Iris pigment epithelial cell (primary cell): ENCODE measurements at regions not wholly inside any gene's neighbourhood (a gene's known extent, or its start where the extent isn't known, plus 50 kb on each side); places are given as distances from the start of the nearest gene placed in this dataset.
"Not testable (repeated sequence)": the region's sequence is repeated elsewhere in the genome, so short reads cannot be mapped to it uniquely, and the experiment has no call there.

Experiments used
- DNase-seq: peaks from one replicate; pipeline ENCODE4 v3.0.0-alpha.2; 2011; ENCODE audit warnings: low read depth

DNA sequence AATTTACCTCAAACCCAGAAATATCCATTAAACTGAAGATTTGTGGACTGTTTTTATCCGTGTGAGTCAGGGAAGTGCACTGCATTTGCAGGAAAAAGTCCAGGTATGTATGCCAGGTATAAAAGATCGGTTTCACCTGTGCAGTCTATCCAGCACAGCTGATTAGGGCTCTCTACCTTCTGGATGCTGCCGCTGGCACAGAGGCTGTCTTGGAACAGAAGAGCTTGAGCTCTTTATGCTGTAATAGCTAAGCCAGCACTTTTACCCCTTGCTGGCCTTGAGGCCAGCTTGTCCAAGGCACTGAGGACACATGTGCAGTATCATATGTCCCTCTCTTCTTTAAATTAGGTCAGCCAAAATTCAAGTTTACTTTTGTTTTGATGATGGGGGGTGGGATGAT is 851.0 kb downstream of the DIAPH3 start:
- no peak for DNase-seq

DNA sequence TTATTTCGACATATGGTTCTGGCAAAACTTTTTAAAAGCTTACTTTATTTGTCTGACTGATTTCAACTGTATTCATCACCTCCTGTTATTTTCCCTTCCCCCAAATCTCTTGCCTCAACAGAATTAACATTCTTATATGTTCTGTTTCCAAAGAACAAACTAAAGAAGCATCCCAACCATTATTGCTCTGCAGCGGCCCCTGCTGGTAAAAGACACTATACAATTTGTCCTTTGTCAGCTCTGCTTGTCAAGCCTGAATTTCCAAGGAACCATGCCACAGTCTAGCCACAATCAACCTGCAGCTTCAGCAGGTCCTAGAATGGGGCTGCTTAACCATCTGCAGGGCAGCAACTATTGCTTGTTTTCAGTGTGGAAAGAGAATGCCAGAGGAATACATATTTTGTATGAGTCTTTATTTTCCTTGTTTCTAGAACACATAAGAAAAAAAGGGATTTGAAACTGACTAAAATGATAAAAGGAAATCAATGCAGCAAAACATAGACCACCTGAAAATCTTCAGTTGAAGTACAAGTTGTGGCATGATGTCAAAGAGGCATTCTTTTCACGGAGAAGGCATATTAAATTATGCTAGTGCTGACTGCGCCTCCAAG is 845.3 kb downstream of the DIAPH3 start:
- DNase-seq: peak; percentile 56

DNA sequence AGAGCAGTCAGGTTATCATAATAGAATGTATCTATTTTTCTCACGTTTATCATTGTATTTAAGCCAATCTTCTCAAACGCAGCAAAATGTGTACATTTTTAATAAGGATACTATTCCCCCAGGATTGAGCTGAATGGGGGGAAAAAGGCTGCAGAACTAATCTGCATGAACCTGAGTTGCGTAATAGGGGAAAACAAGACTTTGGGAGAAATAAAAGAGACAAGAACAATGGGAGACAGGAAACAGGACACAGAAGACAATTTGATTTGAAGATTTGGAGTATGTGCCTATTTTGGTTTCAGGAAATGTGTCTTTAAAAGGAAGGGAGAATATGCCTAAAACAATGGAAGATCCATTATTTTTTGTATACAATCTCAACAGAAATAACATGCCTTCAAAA is 844.5 kb downstream of the DIAPH3 start:
- DNase-seq: no peak

DNA sequence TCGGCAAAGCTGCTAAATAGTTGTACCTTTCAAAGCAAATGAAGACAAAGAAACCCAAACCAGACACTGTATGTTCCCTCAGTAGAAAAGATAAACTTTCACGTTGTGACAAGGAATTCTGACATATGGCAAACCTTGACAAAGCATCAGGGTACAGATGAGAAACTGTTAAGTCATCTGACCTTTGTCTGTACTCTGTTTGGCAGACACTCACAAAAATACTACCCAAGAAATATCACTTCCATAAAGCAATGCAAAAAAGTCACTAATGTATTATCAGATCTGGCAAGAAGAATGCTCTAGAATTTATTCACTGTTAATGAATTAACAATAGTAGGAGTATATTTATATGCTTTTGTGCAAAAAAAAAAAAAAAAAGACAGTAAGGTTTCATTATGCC is 843.7 kb downstream of the DIAPH3 start:
- no peak for DNase-seq

DNA sequence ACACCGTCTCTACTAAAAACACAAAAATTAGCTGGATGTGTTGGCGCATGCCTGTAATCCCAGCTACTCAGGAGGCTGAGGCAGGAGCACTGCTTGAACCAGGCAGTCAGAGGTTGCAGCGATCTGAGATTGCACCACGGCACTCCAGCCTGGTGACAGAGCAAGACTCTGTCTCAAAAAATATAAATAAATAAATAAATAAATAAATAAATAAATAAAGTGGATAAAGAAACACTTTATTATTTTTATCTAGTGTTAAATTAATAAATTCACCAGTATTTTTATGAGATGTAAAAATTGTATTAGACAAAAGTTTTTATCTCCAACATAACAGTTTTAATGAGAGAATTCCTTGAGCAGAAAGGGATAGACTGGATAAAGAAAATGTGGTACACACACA is 839.3 kb downstream of the DIAPH3 start:
- not testable (repeated sequence) for DNase-seq

DNA sequence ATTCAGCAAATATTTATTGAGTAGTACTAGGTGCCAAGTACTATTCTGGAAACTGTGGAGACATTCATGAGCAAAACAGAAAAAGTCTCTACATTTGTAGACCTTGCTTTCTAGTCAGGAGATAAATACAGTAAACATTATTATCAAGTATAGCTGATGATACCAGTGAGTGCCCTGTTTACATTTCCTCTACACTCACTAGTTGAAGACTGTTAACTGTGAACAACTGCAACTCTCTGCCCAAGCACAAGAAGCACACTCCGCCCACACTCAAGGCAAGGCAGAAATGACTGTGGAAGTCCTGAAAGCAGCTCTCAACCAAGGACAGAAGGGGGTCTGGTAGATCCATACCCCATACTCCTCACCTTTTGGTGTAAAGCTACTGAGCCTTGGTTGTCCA is 837.0 kb downstream of the DIAPH3 start:
- DNase-seq: no peak

DNA sequence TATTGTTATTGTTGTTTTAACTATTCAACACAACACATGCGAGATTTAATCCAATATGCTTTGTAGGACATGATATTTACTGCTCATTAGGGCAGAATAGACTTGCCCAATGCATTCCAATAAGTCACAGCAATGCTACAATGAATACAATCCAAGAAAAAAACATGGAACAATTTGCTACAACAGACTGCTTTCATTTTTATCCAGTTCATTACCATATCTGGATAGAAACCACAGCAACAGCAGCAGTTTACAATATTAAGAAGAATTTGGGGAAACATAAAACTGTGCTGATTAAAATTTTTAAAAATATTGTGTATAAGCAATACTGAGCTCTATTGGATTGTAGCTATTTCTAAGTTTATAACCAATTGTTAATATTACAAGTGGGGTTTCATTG is 833.0 kb downstream of the DIAPH3 start:
- no peak for DNase-seq

DNA sequence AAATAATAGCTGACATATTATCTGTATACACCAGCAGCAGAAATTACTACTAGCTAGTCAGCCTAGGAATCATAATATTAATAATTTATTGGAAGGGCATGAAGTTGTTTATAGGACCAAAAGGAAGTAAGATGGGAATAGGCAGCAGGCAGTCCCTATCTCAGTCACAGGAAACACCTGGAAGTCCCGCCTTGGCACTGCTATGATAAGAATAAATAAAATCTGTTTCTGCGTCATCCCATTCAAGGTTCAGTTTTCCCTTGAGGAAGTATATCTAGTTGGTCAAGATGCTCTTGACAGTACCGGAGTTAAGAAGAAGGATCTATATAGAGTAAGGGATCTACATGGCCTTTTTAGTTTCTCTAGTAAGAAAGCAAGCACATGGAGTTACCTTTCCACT is 830.8 kb downstream of the DIAPH3 start:
- DNase-seq: no peak

DNA sequence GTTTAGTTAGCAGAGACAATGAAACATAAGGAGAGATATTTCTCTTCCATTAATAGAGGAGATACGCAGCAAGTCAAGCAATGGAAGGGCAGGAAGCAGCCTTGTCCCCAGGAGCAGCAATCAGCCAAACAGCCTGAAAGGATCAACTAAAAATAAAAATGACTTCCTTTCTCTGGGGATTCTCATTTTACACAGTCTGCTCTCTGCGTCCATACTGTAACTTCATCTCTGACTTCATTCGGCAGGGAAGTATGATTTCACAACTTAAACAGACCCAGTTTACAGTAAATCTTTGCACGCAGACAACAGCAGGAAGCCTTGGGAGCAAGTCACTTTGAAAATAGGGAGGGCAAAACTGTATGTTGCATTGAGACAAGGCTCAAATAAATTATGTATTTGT is 826.7 kb downstream of the DIAPH3 start:
- no peak for DNase-seq

DNA sequence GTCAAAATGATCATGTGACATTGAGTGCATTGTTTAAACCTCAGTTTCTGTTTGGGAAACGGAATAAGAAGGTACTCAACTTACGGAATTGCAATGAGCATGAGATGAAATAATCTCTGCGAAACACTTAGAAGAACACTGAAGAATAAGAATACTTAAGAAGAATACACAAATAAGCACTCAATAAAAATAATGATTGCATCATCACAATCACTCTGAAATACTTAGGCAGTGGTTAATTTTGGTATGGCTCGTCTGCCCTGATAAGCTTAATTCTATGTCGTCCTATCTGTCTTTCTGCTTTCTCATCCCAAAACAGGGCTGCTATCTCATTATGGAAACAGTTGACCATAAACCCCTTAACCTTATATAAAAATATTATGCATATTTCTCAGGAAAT is 823.6 kb downstream of the DIAPH3 start:
- DNase-seq: no peak

DNA sequence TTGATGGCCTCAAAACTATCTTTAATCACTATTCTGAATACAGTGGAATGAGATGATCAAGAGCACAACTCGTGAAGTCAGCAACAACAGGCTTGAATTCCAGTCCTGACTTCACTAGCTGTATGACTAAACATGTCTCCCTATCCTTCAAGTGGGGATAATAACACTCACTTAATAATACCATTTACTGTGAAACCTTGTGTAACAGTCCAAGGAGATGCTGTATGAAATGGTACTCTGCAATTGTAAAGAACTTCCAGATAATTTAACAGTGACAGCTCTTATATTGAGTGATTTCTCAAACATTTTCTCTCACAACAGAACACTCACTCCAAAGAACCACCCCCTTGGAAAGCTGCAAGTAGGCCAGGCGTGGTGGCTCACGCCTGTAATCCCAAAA is 823.1 kb downstream of the DIAPH3 start:
- DNase-seq: no peak

DNA sequence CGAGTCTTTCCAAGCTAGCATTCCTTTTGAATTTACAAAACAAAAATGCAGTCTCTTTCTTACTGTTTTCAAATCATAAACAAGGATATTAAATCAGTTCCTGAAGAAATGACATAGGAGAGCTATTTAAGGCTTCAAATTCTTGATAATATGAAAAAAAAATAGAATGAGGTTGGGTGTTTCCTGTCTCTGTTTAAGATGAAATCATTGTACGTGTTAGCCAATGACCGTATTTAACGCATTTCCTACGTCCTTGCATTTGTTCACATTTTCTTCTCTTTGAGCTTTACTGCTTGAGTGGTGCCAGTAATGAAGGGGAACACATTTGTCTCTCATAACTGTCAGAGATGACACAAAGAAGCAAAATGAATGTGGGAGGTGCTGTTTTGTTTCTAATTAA is 821.3 kb downstream of the DIAPH3 start:
- no peak for DNase-seq

DNA sequence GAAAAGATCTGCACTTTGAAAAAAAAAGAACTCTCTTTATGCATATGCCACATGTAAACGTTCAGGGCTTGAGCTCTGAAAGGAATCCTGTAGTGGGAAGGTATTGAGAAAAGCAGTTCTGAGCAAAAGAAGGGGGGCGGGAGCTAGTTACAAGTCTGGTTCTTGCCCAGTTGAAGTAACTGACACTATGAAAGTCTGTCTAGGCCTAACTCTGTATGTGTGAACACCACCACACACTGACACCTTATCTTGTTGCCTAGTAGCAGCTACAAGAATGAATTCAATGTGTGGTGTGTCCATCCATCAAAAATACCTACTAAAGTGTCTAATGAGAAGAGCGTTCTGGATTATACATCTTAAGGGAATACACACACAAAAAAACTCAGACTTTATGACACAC is 820.6 kb downstream of the DIAPH3 start:
- DNase-seq: no peak

DNA sequence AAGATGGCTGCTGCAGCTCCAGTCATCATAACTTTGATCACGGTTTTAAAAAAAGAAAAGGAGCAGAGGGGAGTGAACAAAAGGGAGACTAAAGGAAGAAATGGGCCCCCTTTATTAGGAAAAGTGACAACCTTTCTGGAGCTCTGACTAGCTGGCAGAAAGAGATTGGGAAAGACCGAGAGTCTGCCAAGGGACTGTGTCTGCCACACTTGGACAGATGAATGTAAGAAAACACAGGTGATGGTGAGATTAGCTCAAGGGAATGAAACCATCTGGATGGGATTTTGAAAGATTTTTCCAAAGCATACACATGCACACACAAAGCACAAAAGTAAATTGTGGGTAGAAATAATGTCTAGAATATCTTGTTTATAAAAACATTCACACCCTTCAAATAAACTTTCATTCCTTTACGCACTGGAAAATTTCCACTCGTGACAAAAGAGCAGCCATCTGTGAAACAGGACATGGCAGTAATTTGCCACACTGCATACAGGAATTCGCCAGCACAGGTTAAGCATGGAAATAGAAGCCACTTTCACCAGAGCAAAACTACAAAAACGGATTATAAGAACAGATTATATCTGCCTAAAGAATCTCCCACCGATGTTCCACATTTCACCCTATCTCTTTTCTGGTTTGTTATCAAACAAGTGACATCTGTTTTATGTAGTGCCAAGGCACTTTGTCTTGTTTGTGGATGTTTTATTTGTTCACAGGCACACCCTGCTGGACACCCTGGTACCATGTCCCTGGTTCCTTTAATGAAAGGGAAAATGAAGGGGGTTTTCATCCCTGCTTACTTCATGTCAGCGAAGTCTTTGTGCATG is 819.5 kb downstream of the DIAPH3 start:
- no peak for DNase-seq

DNA sequence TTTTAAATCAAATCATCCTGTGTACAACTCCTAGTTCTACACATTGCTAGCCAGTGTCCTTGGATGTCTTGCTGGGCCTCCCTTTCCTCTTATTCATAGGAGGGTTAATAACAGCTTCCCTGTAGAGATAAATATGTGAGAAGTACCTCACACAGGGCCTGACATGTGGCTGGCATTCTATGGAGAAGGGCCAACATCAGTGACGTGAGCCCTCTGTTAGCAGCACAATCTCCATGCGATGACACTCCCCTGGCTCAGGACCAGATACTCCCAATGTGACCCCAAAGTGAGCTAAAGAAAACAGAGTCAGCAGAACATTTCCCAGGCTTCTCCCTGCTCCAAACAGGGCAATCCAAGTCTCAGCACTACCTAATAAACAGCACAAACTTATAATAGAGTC is 818.4 kb downstream of the DIAPH3 start:
- DNase-seq: no peak

DNA sequence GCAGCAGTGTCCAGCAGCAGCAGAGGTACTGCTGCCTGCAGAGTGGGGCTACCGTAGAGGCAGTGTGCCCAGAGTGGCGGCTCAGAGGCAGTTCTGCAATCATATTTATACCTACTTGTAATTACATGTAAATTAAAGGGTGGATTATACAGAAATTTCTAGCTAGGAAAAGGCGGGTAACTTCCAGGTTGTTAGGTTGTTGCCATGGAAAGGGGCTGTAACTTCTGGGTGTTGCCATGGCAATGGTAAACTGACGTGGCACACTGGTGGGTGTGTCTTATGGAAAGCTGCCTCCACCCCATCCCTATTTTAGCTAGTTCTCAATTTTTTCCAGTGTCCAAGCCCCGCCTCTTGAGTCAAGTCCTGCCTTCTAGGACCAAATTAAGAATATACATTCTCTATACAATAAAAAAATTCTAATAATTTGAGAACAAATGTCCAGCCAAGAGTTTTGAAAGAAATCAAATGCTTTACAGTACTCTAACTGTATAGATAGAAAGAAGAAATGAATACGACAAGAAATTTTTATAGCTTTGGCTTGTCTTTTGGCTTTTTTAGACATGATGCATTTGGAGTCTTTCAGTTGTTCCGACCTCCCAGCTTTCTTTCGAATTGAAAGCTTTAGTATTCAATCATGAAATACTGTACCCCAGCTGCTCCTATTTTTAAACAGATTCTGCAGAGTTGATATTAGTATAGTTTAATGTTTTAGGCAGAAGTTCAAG is 816.6 kb downstream of the DIAPH3 start:
- DNase-seq: no peak

DNA sequence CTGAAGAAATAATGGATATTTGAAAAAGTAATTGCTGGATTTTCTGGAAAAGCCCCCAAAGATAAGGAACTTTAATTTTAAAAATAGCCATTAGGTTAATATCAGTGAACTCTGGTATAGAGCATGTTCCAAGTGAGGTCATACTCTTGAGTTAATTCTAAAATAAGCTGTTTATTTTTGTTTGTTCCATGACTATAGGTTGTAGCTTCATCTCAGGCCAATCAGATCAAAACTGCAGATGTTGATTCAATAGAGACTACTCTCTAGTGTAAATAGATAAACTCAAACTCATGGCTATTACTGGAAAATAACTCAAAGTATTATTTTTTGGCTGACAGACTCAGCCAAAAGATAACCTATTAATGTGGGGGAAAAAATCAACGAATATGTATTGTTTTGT is 815.1 kb downstream of the DIAPH3 start:
- no peak for DNase-seq

DNA sequence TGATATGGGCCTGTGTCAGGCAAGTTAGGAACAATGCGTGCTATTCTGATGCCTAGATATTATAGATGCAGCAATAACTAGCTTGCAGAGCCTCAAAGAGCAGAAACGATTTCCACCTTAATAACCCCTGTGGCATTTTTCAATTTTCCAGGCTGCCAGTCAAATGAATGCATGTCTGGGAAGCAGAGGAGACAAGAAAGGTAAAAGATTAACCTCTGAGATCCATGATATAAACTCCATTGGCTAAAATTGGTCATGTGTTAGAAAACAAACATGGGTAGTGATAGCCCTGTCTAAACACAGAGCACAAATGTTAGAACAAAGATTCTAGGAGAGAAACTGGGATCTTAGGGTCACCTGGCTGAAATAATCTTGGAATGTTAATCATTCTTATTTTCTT is 811.1 kb downstream of the DIAPH3 start:
- DNase-seq: no peak

DNA sequence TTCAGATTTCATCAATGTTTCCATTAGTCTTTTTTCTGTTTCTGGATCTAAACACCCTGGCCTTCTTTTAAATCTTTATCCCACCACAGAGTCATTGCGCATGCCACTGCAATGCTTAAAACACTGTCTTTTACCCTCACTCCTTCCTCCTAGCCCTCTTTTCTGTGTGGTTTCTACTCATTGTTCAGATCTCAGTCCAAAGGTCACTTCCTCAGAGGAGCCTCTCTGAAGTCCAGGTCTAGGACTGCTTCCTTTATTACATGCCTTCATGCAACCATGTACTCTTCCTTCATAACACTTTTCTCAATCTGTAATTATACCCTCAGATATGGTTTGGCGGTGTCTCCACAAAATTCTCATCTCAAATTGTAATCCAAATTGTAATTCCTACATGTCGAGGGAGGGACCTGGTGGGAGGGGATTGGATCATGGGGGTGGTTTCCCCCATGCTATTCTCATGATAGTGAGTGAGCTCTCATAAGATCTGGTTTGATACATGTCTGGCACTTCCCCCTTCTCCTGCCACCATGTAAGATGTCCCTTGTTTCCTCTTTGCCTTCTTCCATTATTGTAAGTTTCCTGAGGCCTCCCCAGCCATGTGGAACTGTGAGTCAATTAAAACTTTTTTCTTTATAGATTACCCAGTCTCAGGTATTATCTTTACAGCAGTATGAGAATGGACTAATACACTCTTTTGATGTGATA is 808.9 kb downstream of the DIAPH3 start:
- no peak for DNase-seq

DNA sequence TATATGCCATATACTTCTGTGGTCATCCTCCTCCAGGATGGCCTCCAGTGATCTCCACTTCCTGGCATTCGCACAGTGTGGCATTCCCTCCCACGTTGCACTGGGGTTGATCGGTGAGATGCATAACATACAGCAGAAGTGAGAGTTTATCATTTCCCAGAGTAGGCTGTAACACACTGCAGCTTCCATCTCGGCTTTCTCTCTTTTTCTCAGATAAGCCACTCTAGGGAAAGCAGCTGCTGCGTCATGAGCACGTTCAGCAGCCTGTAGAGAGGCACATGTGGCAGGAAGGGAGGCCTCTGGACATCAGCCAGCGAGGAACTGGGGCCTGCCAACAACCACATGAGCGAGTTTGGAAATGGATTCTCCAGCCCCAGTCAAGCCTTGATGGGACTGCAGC is 807.1 kb downstream of the DIAPH3 start:
- peak; percentile 54 for DNase-seq

DNA sequence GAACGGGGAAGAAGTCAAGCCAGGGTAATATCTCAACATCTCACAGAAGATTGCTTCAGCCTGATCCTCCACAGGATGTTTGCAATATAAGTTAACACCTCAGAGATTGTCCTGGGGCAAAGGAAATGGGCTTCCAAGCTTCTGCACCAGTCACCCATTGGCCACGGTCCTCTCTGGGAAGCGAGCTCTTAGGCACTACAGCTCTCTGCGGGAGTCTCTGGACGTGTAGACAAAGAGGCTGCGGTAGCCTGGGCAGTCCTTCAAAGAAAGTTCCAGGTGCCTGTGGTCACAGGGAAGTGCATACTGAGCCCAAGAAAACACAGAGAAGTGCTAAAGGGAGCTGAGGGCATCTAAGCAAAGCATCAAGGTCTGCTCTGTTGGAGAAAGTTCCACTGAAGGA is 805.7 kb downstream of the DIAPH3 start:
- DNase-seq: no peak

DNA sequence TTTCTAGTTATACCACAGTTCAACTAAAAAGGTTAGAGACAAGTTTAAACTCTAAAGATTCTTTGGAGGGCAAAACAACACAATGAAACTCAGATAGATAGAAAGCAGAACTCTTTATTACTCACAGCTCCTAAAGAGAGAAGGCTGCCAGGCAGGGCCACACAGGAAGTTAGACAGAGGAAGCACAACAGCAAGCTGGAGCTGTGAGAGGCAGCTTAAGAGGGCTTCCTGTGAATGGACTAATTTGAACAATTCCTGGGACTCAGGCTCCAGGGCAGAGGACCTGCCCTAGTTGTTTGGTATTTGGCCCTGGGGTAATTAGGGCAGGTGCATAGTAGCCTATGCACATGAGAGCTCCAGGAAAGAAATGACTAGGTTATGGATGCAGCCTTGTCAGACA is 803.6 kb downstream of the DIAPH3 start:
- peak; percentile 15 for DNase-seq

DNA sequence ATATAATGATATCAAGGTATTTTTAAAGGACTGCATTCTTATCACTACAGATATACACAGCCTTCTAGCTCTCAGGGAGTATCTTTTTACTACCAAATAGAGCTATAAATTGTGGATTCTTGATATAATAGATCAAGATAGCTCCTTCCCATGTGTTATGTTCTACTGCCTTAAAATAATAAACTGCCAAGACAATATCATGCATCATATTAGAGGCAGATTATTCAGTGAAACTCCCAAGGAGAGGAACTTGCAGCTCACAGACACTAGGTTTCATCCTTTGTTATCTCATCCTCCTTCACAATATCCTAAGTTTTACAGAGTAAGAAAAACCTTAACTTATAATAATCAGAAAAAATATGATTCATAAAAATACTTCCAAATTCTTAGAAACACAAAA is 802.8 kb downstream of the DIAPH3 start:
- DNase-seq: no peak
